SK-N-SH treated with all-trans-retinoic acid at 6 μM for 48 hours (cell line): ENCODE measurements at regions not wholly inside any gene's neighbourhood (a gene's known extent, or its start where the extent isn't known, plus 50 kb on each side); places are given as distances from the start of the nearest gene placed in this dataset.

ENCODE experiments used
- ATAC-seq: fragments of 200-7000 bp; cut with Tn5 transposase; 3 replicates; pipeline ENCODE4 v1.9.1; 2020; ENCODE audit warnings: mild to moderate bottlenecking, moderate library complexity
- ARNTL ChIP-seq: fragments of 450-650 bp; formaldehyde crosslinking; IDR thresholded peaks from 2 replicates; pipeline ENCODE4 v1.5.0; 2020; ENCODE audit warnings: low read depth, mild to moderate bottlenecking, moderate library complexity, borderline replicate concordance
- BACH2 ChIP-seq: fragments of 250-450 bp; sonication (Bioruptor Pico); IDR thresholded peaks from 2 replicates; pipeline ENCODE4 v1.9.0; 2021; ENCODE audit warnings: mild to moderate bottlenecking, borderline replicate concordance
- CSDC2 ChIP-seq: fragments of 250-450 bp; sonication (Bioruptor Pico); IDR thresholded peaks from 2 replicates; pipeline ENCODE4 v1.5.0; 2020; ENCODE audit warnings: mild to moderate bottlenecking, moderate library complexity
- ESRRG ChIP-seq: fragments of 250-450 bp; sonication (Bioruptor Pico); IDR thresholded peaks from 2 replicates; pipeline ENCODE4 v1.6.1; 2021; ENCODE audit warnings: mild to moderate bottlenecking
- GLIS3 ChIP-seq: fragments of 250-450 bp; sonication (Bioruptor Pico); IDR thresholded peaks from 2 replicates; pipeline ENCODE4 v1.5.0; 2020; ENCODE audit warnings: mild to moderate bottlenecking, moderate library complexity
- ISL1 ChIP-seq: fragments of 250-450 bp; sonication (Bioruptor Pico); IDR thresholded peaks from 2 replicates; pipeline ENCODE4 v2.1.2; 2022; ENCODE audit warnings: mild to moderate bottlenecking, moderate library complexity
- OSR1 ChIP-seq: fragments of 250-450 bp; sonication (Bioruptor Pico); IDR thresholded peaks from 2 replicates; pipeline ENCODE4 v1.8.0; 2022; ENCODE audit warnings: moderate library complexity, mild to moderate bottlenecking, inconsistent platforms
- PPARA ChIP-seq: fragments of 250-450 bp; sonication (Bioruptor Pico); IDR thresholded peaks from 2 replicates; pipeline ENCODE4 v1.5.0; 2020; ENCODE audit warnings: mild to moderate bottlenecking, borderline replicate concordance
- RARB ChIP-seq: fragments of 250-450 bp; sonication (Bioruptor Pico); IDR thresholded peaks from 2 replicates; pipeline ENCODE4 v1.8.0; 2021; ENCODE audit warnings: mild to moderate bottlenecking, moderate library complexity
- SNAI2 ChIP-seq: fragments of 250-450 bp; sonication (Bioruptor Pico); IDR thresholded peaks from 2 replicates; pipeline ENCODE4 v1.5.0; 2020; ENCODE audit warnings: mild to moderate bottlenecking, moderate library complexity
- TCF4 ChIP-seq: fragments of 250-450 bp; sonication (Bioruptor Pico); IDR thresholded peaks from 2 replicates; pipeline ENCODE4 v1.8.0; 2021; ENCODE audit warnings: mild to moderate bottlenecking, moderate library complexity, borderline replicate concordance
- TOX ChIP-seq: fragments of 250-450 bp; sonication (Bioruptor Pico); IDR thresholded peaks from 2 replicates; pipeline ENCODE4 v1.8.0; 2021; ENCODE audit warnings: mild to moderate bottlenecking, moderate library complexity, borderline replicate concordance
- ZC3H10 ChIP-seq: fragments of 250-450 bp; sonication (Bioruptor Pico); IDR thresholded peaks from 2 replicates; pipeline ENCODE4 v1.5.1; 2021; ENCODE audit warnings: mild to moderate bottlenecking, moderate library complexity
- ZFP3 ChIP-seq: fragments of 250-450 bp; sonication (Bioruptor Pico); IDR thresholded peaks from 2 replicates; pipeline ENCODE4 v1.5.0; 2020; ENCODE audit warnings: mild to moderate bottlenecking, moderate library complexity
- ZFP30 ChIP-seq: fragments of 450-650 bp; formaldehyde crosslinking; IDR thresholded peaks from 2 replicates; pipeline ENCODE4 v1.5.0; 2022; ENCODE audit warnings: mild to moderate bottlenecking, moderate library complexity
- ZNF565 ChIP-seq: fragments of 450-650 bp; formaldehyde crosslinking; conservative IDR thresholded peaks from 2 replicates; pipeline ENCODE4 v1.5.0; 2020; ENCODE audit warnings: low read depth, mild to moderate bottlenecking, moderate library complexity
- TF ChIP-seq, protein P1 (sequence below): fragments of 250-450 bp; sonication (Bioruptor Pico); IDR thresholded peaks from 2 replicates; pipeline ENCODE4 v1.5.1; 2020; ENCODE audit warnings: low read depth, mild to moderate bottlenecking, moderate library complexity
- TF ChIP-seq, protein P2 (sequence below): fragments of 250-450 bp; sonication (Bioruptor Pico); IDR thresholded peaks from 2 replicates; pipeline ENCODE4 v1.8.0; 2020; ENCODE audit warnings: mild to moderate bottlenecking, moderate library complexity, borderline replicate concordance
- TF ChIP-seq, protein P3 (sequence below): fragments of 250-450 bp; sonication (Bioruptor Pico); IDR thresholded peaks from 2 replicates; pipeline ENCODE4 v1.5.0; 2020; ENCODE audit warnings: mild to moderate bottlenecking, moderate library complexity
- TF ChIP-seq, protein P4 (sequence below): fragments of 250-450 bp; sonication (Bioruptor Pico); IDR thresholded peaks from 2 replicates; pipeline ENCODE4 v1.5.1; 2021; ENCODE audit warnings: mild to moderate bottlenecking, moderate library complexity
- TF ChIP-seq, protein P5 (sequence below): fragments of 250-450 bp; sonication (Bioruptor Pico); IDR thresholded peaks from 2 replicates; pipeline ENCODE4 v1.8.0; 2021; ENCODE audit warnings: low read depth, mild to moderate bottlenecking, moderate library complexity, borderline replicate concordance

DNA sequence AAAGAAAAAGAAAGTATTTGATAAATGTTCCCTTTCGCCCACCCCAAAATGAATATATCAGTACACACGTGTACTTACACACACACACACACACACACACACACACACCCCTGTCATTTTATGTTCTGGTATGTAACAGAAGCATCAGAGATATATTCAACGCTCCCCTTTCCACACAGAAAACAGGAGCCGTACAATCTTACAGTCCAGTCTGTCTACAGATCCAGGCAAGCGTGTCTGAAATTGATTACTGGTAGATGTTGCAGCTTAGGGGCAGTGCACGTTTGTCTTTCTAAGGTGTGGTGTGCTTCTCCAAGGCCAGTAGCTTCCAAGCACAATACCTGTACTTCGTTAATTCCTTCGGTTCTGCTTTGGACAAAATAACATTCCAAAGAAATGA lies 143.7 kb upstream of the RNF32 start:
- TF ChIP-seq OSR1 (CRISPR knock-in tag) (no peak), SNAI2 (CRISPR knock-in tag) (no peak), ZNF565 (no peak), GLIS3 (CRISPR knock-in tag) (no peak)
- TF ChIP-seq, protein P1, sequence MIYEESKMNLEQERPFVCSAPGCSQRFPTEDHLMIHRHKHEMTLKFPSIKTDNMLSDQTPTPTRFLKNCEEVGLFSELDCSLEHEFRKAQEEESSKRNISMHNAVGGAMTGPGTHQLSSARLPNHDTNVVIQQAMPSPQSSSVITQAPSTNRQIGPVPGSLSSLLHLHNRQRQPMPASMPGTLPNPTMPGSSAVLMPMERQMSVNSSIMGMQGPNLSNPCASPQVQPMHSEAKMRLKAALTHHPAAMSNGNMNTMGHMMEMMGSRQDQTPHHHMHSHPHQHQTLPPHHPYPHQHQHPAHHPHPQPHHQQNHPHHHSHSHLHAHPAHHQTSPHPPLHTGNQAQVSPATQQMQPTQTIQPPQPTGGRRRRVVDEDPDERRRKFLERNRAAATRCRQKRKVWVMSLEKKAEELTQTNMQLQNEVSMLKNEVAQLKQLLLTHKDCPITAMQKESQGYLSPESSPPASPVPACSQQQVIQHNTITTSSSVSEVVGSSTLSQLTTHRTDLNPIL (CRISPR knock-in tag) = no peak
- TF ChIP-seq, protein P2, sequence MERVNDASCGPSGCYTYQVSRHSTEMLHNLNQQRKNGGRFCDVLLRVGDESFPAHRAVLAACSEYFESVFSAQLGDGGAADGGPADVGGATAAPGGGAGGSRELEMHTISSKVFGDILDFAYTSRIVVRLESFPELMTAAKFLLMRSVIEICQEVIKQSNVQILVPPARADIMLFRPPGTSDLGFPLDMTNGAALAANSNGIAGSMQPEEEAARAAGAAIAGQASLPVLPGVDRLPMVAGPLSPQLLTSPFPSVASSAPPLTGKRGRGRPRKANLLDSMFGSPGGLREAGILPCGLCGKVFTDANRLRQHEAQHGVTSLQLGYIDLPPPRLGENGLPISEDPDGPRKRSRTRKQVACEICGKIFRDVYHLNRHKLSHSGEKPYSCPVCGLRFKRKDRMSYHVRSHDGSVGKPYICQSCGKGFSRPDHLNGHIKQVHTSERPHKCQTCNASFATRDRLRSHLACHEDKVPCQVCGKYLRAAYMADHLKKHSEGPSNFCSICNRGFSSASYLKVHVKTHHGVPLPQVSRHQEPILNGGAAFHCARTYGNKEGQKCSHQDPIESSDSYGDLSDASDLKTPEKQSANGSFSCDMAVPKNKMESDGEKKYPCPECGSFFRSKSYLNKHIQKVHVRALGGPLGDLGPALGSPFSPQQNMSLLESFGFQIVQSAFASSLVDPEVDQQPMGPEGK (CRISPR knock-in tag) = no peak
- ATAC-seq = no peak

DNA sequence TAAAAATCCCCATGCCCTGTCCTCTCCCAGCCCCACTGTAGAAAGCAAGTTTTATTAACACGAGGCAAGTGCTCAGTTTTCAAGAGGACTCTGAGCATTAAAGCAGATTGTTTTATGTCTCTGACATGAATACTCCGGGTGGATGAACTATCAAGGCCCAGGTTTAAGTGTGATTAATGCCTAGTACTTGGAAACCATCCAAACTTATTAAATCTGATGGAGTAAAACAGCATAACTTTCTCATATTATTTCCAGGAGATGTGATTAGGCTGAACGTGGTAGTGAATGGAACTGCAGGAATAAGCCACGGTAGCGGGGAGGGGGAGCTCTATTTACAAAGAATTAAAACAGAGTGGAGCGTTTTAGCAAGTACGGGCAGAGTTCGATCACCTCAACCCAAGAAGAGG lies 144.2 kb upstream of the RNF32 start:
- no peak for ATAC-seq
- TF ChIP-seq PPARA (CRISPR knock-in tag) = no peak
- no peak for TF ChIP-seq ZC3H10
- TF ChIP-seq ZFP3 (CRISPR knock-in tag) = no peak
- TF ChIP-seq ISL1 (CRISPR knock-in tag) = no peak
- TF ChIP-seq, protein P3, sequence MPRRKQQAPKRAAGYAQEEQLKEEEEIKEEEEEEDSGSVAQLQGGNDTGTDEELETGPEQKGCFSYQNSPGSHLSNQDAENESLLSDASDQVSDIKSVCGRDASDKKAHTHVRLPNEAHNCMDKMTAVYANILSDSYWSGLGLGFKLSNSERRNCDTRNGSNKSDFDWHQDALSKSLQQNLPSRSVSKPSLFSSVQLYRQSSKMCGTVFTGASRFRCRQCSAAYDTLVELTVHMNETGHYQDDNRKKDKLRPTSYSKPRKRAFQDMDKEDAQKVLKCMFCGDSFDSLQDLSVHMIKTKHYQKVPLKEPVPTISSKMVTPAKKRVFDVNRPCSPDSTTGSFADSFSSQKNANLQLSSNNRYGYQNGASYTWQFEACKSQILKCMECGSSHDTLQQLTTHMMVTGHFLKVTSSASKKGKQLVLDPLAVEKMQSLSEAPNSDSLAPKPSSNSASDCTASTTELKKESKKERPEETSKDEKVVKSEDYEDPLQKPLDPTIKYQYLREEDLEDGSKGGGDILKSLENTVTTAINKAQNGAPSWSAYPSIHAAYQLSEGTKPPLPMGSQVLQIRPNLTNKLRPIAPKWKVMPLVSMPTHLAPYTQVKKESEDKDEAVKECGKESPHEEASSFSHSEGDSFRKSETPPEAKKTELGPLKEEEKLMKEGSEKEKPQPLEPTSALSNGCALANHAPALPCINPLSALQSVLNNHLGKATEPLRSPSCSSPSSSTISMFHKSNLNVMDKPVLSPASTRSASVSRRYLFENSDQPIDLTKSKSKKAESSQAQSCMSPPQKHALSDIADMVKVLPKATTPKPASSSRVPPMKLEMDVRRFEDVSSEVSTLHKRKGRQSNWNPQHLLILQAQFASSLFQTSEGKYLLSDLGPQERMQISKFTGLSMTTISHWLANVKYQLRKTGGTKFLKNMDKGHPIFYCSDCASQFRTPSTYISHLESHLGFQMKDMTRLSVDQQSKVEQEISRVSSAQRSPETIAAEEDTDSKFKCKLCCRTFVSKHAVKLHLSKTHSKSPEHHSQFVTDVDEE (CRISPR knock-in tag) = no peak
- no peak for TF ChIP-seq GLIS3 (CRISPR knock-in tag)
- TF ChIP-seq ESRRG (CRISPR knock-in tag) = no peak
- no peak for TF ChIP-seq SNAI2 (CRISPR knock-in tag)
- TF ChIP-seq RARB = no peak
- TF ChIP-seq, protein P1 (CRISPR knock-in tag) = no peak
- TF ChIP-seq TCF4 (CRISPR knock-in tag) = no peak
- TF ChIP-seq, protein P2 (CRISPR knock-in tag) = no peak
- TF ChIP-seq ZNF565 = no peak
- TF ChIP-seq TOX (CRISPR knock-in tag) = no peak
- no peak for TF ChIP-seq CSDC2 (CRISPR knock-in tag)
- no peak for TF ChIP-seq ARNTL
- TF ChIP-seq, protein P4, sequence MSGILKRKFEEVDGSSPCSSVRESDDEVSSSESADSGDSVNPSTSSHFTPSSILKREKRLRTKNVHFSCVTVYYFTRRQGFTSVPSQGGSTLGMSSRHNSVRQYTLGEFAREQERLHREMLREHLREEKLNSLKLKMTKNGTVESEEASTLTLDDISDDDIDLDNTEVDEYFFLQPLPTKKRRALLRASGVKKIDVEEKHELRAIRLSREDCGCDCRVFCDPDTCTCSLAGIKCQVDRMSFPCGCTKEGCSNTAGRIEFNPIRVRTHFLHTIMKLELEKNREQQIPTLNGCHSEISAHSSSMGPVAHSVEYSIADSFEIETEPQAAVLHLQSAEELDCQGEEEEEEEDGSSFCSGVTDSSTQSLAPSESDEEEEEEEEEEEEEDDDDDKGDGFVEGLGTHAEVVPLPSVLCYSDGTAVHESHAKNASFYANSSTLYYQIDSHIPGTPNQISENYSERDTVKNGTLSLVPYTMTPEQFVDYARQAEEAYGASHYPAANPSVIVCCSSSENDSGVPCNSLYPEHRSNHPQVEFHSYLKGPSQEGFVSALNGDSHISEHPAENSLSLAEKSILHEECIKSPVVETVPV (CRISPR knock-in tag) = no peak
- no peak for TF ChIP-seq BACH2
- no peak for TF ChIP-seq ZFP30 (CRISPR knock-in tag)
- TF ChIP-seq, protein P5, sequence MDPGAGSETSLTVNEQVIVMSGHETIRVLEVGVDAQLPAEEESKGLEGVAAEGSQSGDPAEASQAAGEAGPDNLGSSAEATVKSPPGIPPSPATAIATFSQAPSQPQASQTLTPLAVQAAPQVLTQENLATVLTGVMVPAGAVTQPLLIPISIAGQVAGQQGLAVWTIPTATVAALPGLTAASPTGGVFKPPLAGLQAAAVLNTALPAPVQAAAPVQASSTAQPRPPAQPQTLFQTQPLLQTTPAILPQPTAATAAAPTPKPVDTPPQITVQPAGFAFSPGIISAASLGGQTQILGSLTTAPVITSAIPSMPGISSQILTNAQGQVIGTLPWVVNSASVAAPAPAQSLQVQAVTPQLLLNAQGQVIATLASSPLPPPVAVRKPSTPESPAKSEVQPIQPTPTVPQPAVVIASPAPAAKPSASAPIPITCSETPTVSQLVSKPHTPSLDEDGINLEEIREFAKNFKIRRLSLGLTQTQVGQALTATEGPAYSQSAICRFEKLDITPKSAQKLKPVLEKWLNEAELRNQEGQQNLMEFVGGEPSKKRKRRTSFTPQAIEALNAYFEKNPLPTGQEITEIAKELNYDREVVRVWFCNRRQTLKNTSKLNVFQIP (CRISPR knock-in tag) = no peak
